ENCODE measurements at regions not wholly inside any gene's neighbourhood (a gene's known extent, or its start where the extent isn't known, plus 50 kb on each side); places are given as distances from the start of the nearest gene placed in this dataset.
"Not testable (repeated sequence)": the region's sequence is repeated elsewhere in the genome, so short reads cannot be mapped to it uniquely, and the experiment has no call there.

- no peak for DNase-seq (ENCODE audit: low spot score)
Observed at GRCh38 chr6:76843054-76843822, 620.1 kb downstream of the HTR1B start.

DNA sequence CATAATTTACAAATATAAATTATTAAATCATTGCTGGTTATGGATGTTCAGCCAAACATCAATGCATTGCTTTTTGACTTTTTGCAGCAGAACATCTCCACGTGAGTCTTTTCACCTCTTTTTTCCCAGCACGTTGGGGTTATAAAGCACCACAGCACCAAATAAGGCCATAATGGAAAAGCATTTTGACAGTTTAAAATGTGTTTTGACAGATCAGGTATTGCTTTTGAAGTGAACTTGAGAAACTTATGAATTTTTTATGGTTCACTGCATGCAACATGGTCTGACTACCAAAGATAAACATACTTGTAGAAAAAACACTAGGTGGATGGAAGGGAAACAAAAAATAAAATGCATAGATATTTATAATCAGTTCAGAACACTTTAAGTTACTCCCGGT, 622.4 kb downstream of the HTR1B start:
- no peak for DNase-seq (ENCODE audit: low spot score)

GRCh38 chr6:76840041-76840745, 623.1 kb downstream of the HTR1B start:
- no peak for DNase-seq (ENCODE audit: low spot score)

- DNase-seq (ENCODE audit: low spot score) = no peak
Observed at GRCh38 chr6:76839505-76839904, 623.8 kb downstream of the HTR1B start.

DNA sequence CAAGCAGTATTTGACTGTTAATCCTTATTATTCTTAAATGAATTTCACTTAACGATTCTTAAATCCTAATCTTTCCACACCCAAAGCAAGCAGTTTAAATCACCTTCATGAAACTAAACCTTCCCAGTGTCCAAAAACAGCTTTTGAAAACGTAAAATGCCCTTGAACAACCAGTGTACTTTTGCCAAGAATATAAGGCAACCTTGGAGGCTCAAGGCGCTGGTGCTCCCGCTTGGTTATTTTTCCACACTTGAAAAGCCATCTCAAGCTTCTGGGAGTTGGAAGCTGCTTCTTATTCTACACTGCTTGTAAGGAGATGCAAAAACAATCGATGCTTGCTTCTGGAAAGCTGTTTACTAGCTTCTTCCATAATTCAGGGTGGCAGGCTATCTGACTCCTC, 625.7 kb downstream of the HTR1B start:
- no peak for DNase-seq (ENCODE audit: low spot score)

DNA sequence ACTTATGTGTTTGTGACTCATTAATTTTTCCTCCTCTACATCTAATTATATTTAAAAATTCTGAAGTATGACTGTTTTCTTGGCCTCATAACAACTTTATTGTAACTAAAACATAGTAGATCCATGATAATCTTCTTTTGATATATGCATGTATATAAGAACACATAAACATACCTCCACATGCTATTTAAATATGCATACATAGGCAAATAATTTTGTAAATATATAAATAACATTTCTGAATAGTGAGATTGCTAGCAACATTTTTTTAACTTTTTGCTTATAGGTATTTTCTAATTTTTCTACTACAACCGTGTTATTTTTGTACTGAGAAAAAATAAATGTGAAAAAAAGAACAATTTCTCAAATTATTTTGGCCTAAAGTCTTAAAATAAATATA, 627.6 kb downstream of the HTR1B start:
- DNase-seq (ENCODE audit: low spot score) = no peak

DNA sequence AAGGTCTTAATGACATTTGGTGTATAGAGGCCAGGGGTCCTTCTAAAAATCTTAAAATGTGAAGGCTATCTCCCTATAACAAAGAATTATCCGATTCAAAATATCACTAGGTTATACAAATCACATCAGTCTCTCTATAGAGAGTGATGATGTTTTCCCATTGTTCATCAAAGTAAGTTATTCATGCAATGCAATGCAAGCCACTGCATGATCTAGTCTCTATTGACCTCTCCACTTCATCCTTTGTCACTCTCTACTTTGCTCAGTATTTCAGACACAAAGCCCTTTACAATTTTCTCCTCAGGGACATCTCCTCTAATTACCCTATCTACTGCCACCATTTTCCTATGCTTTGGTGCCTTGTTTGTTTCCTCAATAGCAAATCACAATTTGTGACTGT, 628.0 kb downstream of the HTR1B start:
- no peak for DNase-seq (ENCODE audit: low spot score)

DNA sequence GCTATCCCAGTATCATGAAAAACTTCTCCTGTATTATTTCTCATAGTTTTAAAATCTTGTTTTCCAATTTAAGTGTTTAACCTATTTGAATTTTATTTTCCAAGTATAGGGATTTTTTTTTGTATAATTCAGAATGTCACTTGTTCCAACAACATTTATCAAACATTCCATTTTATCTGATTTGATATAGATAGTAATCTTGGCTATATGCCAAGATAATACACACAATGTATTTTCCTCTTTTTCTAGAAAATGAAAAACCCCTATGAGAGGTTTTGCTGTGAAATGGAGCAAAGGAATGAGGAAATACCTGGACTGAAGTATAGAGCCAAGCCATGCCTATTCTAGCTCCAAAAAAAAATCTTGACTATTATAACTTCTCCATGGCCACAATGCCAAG, 628.9 kb downstream of the HTR1B start:
- DNase-seq (ENCODE audit: low spot score) = no peak

- no peak for DNase-seq (ENCODE audit: low spot score)
Observed at GRCh38 chr6:76831299-76831698, 632.0 kb downstream of the HTR1B start.

DNA sequence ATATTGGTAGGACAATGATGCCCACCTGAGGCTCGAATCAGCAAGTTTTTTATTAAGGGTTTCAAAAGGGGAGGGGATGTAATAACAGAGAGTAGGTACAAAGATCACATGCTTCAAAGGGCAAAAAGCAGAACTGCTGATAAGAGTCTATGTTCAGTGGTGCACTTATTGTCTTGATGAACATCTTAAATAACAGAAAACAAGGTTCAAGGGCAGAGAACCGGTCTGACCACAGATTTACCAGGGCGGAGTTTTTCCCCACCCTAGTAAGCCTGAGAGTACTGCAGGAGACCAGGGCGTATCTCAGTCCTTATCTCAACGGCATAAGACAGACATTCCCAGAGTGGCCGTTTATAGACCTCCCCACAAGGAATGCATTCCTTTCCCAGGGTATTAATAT, 639.7 kb downstream of the HTR1B start:
- not testable (repeated sequence) for DNase-seq (ENCODE audit: low spot score)

- no peak for DNase-seq (ENCODE audit: low spot score)
Observed at GRCh38 chr6:76818451-76818850, 644.8 kb downstream of the HTR1B start.

DNA sequence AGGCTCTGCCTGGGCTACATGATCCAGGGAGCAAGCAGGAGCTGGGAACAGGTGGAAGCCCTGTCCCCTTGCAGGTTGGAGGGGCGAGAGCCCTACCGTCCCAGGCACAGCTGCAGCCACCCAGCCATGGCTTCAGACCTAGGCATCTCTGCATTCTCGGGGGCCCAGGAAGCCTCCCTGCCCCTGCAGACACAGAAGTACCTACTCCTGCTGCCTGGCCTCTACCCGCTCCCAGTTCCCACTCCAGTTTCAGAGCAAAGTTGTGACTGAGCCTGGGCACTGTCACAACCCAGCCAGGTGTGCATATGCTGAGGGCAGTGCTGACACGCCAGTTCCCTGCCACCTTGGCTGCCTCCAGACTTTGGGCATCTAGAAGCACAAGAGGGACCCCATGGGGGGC, 645.9 kb downstream of the HTR1B start:
- DNase-seq (ENCODE audit: low spot score) = no peak

DNA sequence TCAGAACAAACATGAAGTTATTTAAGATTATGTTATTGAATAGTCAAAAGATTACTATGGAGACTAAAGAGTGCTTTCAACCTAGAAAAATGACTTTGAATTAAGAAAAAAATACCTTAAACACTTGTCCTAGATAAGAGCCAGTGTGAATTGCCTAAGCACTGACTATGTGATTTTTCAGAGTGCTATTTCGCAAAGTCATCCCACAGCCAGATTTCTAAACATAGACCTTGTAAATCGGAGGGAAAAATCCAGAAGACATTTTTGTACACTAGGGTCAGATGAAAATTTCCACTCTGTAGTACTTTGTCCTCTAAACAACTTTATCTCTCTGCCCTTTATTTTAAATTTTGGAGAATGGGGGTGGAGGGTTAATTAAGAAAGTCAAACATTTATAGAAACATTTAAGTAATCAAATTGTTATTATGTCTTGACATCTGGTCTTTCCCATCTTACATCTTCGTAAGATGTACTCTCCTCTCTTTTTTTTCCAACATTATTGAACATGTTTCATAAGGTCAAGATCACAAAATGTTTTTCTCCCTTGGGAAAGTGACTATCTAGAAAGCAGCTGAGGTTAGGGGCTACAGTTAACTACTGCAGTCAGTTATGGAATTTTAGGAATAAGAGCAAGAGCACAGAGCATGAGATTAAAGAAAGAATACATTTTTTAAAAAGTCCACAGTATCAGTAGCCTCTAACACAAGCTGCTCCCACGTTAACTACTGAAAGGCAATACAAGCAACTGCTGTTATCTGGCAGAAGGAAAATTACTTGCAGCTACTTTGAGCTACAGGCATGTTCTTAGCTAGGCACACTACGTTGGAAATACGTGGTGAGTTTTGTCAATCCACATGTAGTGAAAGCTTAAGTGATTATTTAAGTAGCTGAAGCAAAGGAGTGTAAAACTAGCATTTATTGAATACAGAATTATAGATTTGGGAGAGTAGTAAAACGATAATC, 648.5 kb downstream of the HTR1B start:
- DNase-seq (ENCODE audit: low spot score) = no peak

GRCh38 chr6:76810286-76810685, 653.0 kb downstream of the HTR1B start:
- DNase-seq (ENCODE audit: low spot score) = no peak

DNA sequence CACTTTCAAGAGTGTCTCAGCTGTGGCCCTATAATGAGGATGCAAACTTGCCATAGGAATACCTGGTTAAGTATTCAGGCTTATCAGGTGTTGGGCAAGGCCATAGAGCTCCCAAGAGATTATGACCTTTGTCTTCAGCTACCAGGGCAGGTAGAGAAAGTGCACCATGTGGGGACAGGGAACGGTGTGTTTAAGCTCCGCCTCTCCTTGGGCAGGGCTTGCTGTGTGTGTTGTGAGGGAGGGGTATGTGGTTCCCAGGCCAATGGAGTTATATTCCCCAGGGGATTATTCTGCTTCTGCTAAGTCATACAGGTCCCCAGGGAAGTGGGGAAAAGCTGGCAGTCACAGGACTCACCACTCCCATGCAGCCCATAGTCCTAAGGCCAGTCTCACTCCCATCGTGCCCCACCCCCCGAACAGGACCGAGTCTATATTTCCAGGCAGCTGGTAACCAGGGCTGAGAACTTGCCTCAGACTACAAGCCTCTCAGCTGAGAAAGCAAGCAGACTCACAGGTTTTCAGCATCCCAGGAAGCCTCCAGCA, 660.2 kb downstream of the HTR1B start:
- no peak for DNase-seq (ENCODE audit: low spot score)

GRCh38 chr6:76792394-76792793, 670.9 kb downstream of the HTR1B start:
- DNase-seq (ENCODE audit: low spot score) = no peak

DNA sequence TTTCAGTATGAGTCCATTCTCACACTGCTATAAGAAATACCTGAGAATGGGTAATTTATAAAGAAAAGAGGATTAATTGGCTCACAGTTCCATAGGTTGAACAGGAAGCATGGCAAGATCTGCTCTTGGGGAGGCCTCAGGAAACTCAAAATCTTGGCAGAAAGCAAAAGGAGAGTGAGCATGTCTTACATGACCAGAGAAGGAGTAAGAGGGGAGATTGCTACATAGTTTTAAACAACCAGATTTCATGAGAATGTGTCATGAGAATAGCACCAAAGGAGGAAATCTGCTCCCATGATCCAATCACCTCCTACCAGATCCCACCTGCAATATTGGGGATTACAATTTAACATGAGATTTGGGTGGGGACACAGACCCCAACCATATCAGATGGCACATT, 672.4 kb downstream of the HTR1B start:
- DNase-seq (ENCODE audit: low spot score) = no peak

DNA sequence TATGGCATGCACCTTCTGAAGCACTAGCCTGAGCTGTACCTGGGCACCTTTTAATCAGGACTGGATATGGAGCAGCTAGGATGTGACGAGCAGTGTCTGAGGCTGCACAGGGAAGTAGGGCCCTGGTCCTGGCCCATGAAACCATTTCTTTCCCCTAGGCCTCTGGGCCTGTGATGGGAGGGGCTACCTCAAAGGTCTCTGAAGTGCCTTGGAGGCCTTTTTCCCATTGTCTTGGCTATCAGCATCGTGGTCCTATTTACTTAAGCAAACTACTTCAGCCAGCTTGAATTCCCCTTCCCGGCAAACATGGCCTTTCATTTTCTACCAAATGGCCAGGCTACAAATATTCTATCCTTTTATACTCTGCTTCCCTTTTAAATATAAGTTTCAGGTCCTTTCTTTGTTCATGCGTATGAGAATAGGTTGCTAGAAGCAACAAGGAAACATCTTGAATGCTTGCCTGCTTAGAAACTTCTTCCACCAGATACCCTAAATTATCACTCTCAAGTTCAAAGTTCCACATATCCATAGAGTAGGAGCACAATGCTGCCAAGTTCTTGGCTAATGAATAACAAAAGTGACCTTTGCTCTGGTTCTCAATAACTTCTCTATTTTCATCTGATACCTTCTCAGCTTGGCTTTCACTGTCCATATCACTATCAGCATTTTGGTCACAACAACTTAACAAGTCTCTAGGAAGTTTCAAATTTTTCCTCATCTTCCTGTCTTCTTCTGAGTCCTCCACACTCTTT, 673.1 kb downstream of the HTR1B start:
- DNase-seq (ENCODE audit: low spot score) = no peak

- DNase-seq (ENCODE audit: low spot score) = no peak
Observed at GRCh38 chr6:76789580-76789979, 673.7 kb downstream of the HTR1B start.

- no peak for DNase-seq (ENCODE audit: low spot score)
Observed at GRCh38 chr6:76788155-76788554, 675.1 kb downstream of the HTR1B start.

- no peak for DNase-seq (ENCODE audit: low spot score)
Observed at GRCh38 chr6:76779068-76779467, 684.2 kb downstream of the HTR1B start.

DNA sequence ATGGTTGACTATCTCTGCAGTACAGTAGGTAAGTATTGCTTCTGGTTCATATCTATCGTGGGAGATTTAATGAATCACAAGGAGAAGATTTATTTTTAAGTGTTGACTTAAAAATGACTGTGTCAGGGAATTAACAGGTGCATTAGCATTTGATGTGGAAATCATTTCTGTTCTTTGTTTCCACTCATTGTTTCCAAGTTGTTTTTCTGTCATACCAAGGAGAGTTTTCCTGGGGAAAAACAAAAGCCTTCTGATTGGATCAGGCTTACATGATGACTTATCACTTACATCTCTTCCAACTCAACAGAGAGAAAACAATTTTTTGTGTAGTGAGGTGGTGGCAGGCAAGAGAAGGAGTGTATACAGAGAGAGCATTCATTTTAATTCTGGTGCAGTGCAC, 686.4 kb downstream of the HTR1B start:
- no peak for DNase-seq (ENCODE audit: low spot score)
